Chondrocyte (in vitro differentiated cells): ENCODE measurements at regions not wholly inside any gene's neighbourhood (a gene's known extent, or its start where the extent isn't known, plus 50 kb on each side); places are given as distances from the start of the nearest gene placed in this dataset.

ENCODE experiments used
- DNase-seq: peaks from one replicate; pipeline ENCODE4 v3.0.0; 2021; ENCODE audit warnings: mixed read lengths, low spot score
- H3K27ac Mint-ChIP-seq: one replicate; pipeline ENCODE4 v1.8.0; 2021; ENCODE audit warnings: mild to moderate bottlenecking, moderate library complexity, mixed read lengths; ENCODE audit not compliant: unreplicated experiment
- H3K27me3 Mint-ChIP-seq: 2 replicates; pipeline ENCODE4 v1.8.0; 2021; ENCODE audit warnings: low read depth, mixed read lengths
- H3K36me3 Mint-ChIP-seq: 2 replicates; pipeline ENCODE4 v1.8.0; 2021; ENCODE audit warnings: low read depth, mixed read lengths
- H3K4me1 Mint-ChIP-seq: 2 replicates; pipeline ENCODE4 v1.8.0; 2021; ENCODE audit warnings: low read depth, mild to moderate bottlenecking, mixed read lengths
- H3K4me3 Mint-ChIP-seq: one replicate; pipeline ENCODE4 v1.8.0; 2021; ENCODE audit warnings: mild to moderate bottlenecking, moderate library complexity, mixed read lengths; ENCODE audit not compliant: unreplicated experiment
- H3K9me3 Mint-ChIP-seq: 2 replicates; pipeline ENCODE4 v1.8.0; 2021; ENCODE audit warnings: low read depth, mixed read lengths
- CTCF ChIP-seq: fragments of 200-600 bp; sonication (generic); IDR thresholded peaks from 2 replicates; pipeline ENCODE4 v1.5.0; 2021; ENCODE audit warnings: antibody characterized with exemption, mild to moderate bottlenecking, moderate library complexity

- TF ChIP-seq CTCF: no peak
These were observed 67.9 kb upstream of the NCOR2 start for GRCh38 chr12:124635316-124635715.

GRCh38 chr12:124633365-124634362 lies 66.3 kb upstream of the NCOR2 start:
- no peak for TF ChIP-seq CTCF
- DNase-seq: no peak

More at GRCh38 chr12:124635316-124635715, 67.9 kb upstream of the NCOR2 start:
- Mint-ChIP-seq H3K27me3 (no peaks in the 10 kb centered on the region), H3K27ac (no peak overlapping the region), H3K4me3 (no peak overlapping the region), H3K36me3 (no peaks in the 10 kb centered on the region), H3K9me3 (peaks cover 15% of the 10 kb centered on the region), H3K4me1 (peaks cover 39% of the 10 kb centered on the region)
- DNase-seq: no peak

GRCh38 chr12:124632519-124632984 lies 65.1 kb upstream of the NCOR2 start:
- no peak overlapping the region for H3K4me3 Mint-ChIP-seq
- no peak for DNase-seq
- H3K9me3 Mint-ChIP-seq: peaks cover 3% of the 10 kb centered on the region

More at GRCh38 chr12:124633365-124634362, 66.3 kb upstream of the NCOR2 start:
- peaks cover 32% of the 10 kb centered on the region for H3K4me1 Mint-ChIP-seq
- H3K27me3 Mint-ChIP-seq: no peaks in the 10 kb centered on the region
- H3K4me3 Mint-ChIP-seq: no peak overlapping the region
- peaks cover 3% of the 10 kb centered on the region for H3K9me3 Mint-ChIP-seq
- H3K27ac Mint-ChIP-seq: no peak overlapping the region
- no peaks in the 10 kb centered on the region for H3K36me3 Mint-ChIP-seq

GRCh38 chr12:124631681-124632256 lies 64.4 kb upstream of the NCOR2 start:
- Mint-ChIP-seq H3K27me3 (no peaks in the 10 kb centered on the region), H3K36me3 (no peaks in the 10 kb centered on the region), H3K27ac (no peak overlapping the region), H3K4me1 (peaks cover 39% of the 10 kb centered on the region), H3K9me3 (peaks cover 3% of the 10 kb centered on the region), H3K4me3 (no peak overlapping the region)
- no peak for DNase-seq
- no peak for TF ChIP-seq CTCF

More at GRCh38 chr12:124632519-124632984, 65.1 kb upstream of the NCOR2 start:
- no peak overlapping the region for H3K27ac Mint-ChIP-seq
- peaks cover 34% of the 10 kb centered on the region for H3K4me1 Mint-ChIP-seq
- no peaks in the 10 kb centered on the region for H3K27me3 Mint-ChIP-seq
- no peak for TF ChIP-seq CTCF
- H3K36me3 Mint-ChIP-seq: no peaks in the 10 kb centered on the region

GRCh38 chr12:124630791-124631313 lies 63.4 kb upstream of the NCOR2 start:
- Mint-ChIP-seq H3K4me1 (peaks cover 39% of the 10 kb centered on the region), H3K27ac (peak overlapping the region; percentile 61), H3K4me3 (no peak overlapping the region), H3K27me3 (no peaks in the 10 kb centered on the region), H3K9me3 (no peaks in the 10 kb centered on the region), H3K36me3 (no peaks in the 10 kb centered on the region)
- TF ChIP-seq CTCF: no peak
- DNase-seq: no peak
